ENCODE measurements at regions not wholly inside any gene's neighbourhood (a gene's known extent, or its start where the extent isn't known, plus 50 kb on each side); places are given as distances from the start of the nearest gene placed in this dataset.

DNA sequence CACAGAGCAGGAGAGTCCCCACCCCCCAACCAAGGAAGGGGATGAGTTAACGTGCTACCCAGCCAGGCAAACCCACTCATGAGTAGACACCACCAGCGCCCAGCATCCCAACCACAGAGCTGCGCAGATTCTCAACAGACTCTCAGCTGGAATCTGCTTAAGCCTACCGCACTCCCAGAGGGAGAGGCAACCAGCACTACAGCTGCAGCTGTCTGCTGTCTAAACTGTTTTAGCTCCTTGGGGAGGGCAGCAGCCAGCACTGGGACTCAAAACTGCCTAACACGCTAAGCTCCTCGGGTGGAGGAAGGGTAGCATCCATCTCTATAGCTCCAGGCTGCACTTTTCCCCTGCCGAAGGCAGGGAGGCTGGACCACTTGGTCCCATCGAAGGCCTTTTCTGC is 539.8 kb downstream of the EPHA7 start:
- TF ChIP-seq POLR2AphosphoS5 (IDR thresholded peaks at IDR 0.05; ENCODE audit: insufficient read depth in 1 of 2, low read depth in 1 of 2), result no peak
- TF ChIP-seq, protein P1, sequence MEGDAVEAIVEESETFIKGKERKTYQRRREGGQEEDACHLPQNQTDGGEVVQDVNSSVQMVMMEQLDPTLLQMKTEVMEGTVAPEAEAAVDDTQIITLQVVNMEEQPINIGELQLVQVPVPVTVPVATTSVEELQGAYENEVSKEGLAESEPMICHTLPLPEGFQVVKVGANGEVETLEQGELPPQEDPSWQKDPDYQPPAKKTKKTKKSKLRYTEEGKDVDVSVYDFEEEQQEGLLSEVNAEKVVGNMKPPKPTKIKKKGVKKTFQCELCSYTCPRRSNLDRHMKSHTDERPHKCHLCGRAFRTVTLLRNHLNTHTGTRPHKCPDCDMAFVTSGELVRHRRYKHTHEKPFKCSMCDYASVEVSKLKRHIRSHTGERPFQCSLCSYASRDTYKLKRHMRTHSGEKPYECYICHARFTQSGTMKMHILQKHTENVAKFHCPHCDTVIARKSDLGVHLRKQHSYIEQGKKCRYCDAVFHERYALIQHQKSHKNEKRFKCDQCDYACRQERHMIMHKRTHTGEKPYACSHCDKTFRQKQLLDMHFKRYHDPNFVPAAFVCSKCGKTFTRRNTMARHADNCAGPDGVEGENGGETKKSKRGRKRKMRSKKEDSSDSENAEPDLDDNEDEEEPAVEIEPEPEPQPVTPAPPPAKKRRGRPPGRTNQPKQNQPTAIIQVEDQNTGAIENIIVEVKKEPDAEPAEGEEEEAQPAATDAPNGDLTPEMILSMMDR (IDR thresholded peaks at IDR 0.05), result no peak
